GM12878 (cell line): ENCODE measurements at regions not wholly inside any gene's neighbourhood (a gene's known extent, or its start where the extent isn't known, plus 50 kb on each side); places are given as distances from the start of the nearest gene placed in this dataset.

ENCODE experiments used
- CEBPB ChIP-seq, 2 experiments: fragments of 150-350 bp in 1 of 2; IDR thresholded peaks; 2 replicates each; pipeline ENCODE4 v1.6.1; 2012 to 2014; ENCODE audit warnings: low read depth in 2 of 2, low read length in 2 of 2, borderline replicate concordance in 1 of 2, inconsistent platforms in 1 of 2
- CTCF ChIP-seq, 3 experiments: IDR thresholded peaks in 2 of 3; conservative IDR thresholded peaks in 1 of 3; 2 replicates each; pipeline ENCODE4 v1.5.1; 2011; ENCODE audit warnings: low read depth in 3 of 3, low read length in 3 of 3, mild to moderate bottlenecking in 3 of 3, control low read depth in 2 of 3, moderate library complexity in 2 of 3, inconsistent platforms in 1 of 3, mixed read lengths in 1 of 3; ENCODE audit not compliant: control insufficient read depth in 2 of 3, insufficient read depth in 1 of 3; ENCODE audit errors: extremely low read depth in 1 of 3
- MEF2B ChIP-seq: fragments of 450-650 bp; IDR thresholded peaks from 2 replicates; pipeline ENCODE4 v1.6.1; 2018; ENCODE audit warnings: mild to moderate bottlenecking, moderate library complexity; ENCODE audit not compliant: partially characterized antibody, poor library complexity, severe bottlenecking
- POLR2A ChIP-seq: IDR thresholded peaks from 2 replicates; pipeline ENCODE4 v1.6.1; 2011; ENCODE audit warnings: low read depth, mild to moderate bottlenecking, low read length
- SREBF2 ChIP-seq: IDR thresholded peaks from 2 replicates; pipeline ENCODE4 v1.6.1; 2012; ENCODE audit warnings: mild to moderate bottlenecking, low read length

GRCh38 chr3:41131224-41131623 is 68.1 kb upstream of the CTNNB1 start:
- TF ChIP-seq CEBPB (IDR thresholded peaks at IDR 0.05; ENCODE audit: borderline replicate concordance in 1 of 2, low read depth in 2 of 2, low read length in 2 of 2) (no peak), SREBF2 (no peak), POLR2A (no peak), CTCF (IDR thresholded peaks at IDR 0.05 in 2 of 3, conservative IDR thresholded peaks at IDR 0.05 in 1 of 3; ENCODE audit: control insufficient read depth in 2 of 3, extremely low read depth in 1 of 3, insufficient read depth in 1 of 3, low read depth in 3 of 3, low read length in 3 of 3) (no peak), MEF2B (no peak)
